Astrocyte (in vitro differentiated cells and primary cell): ENCODE measurements at regions not wholly inside any gene's neighbourhood (a gene's known extent, or its start where the extent isn't known, plus 50 kb on each side); places are given as distances from the start of the nearest gene placed in this dataset.

Experiments
- EZH2 ChIP-seq: IDR thresholded peaks from 2 replicates; pipeline ENCODE4 v1.6.1; 2012; ENCODE audit warnings: mild to moderate bottlenecking, low read length, inconsistent platforms; ENCODE audit not compliant: insufficient read depth
- TF ChIP-seq, protein P1 (sequence below): IDR thresholded peaks from 2 replicates; pipeline ENCODE4 v1.5.1; 2011; ENCODE audit warnings: low read depth, mild to moderate bottlenecking, inconsistent platforms, low read length, moderate library complexity; ENCODE audit not compliant: insufficient read depth

DNA sequence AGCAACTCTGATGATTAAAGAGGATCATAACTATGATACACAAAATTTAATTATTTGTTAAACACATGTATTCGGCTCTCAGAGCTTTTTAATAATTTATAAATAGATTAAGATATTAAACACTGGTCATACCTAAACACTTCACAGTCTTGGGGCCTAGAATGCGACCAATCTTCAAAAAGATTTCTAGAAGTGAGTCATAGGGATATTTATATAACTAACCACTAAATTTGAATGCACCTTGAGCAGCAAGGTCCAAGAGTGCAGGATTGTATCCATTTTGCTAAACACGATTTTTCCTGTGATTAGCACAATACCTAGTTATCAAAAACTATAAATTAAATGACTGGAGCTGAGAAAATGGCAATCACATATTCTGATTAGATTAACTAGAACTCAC is 709.3 kb downstream of the EPHA7 start:
- TF ChIP-seq, protein P1, sequence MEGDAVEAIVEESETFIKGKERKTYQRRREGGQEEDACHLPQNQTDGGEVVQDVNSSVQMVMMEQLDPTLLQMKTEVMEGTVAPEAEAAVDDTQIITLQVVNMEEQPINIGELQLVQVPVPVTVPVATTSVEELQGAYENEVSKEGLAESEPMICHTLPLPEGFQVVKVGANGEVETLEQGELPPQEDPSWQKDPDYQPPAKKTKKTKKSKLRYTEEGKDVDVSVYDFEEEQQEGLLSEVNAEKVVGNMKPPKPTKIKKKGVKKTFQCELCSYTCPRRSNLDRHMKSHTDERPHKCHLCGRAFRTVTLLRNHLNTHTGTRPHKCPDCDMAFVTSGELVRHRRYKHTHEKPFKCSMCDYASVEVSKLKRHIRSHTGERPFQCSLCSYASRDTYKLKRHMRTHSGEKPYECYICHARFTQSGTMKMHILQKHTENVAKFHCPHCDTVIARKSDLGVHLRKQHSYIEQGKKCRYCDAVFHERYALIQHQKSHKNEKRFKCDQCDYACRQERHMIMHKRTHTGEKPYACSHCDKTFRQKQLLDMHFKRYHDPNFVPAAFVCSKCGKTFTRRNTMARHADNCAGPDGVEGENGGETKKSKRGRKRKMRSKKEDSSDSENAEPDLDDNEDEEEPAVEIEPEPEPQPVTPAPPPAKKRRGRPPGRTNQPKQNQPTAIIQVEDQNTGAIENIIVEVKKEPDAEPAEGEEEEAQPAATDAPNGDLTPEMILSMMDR = no peak
- no peak for TF ChIP-seq EZH2
